Hepatocyte (in vitro differentiated cells): ENCODE measurements at regions not wholly inside any gene's neighbourhood (a gene's known extent, or its start where the extent isn't known, plus 50 kb on each side); places are given as distances from the start of the nearest gene placed in this dataset.

Experiments
- EZH2 ChIP-seq: fragments of 200-600 bp; sonication (generic); IDR thresholded peaks from 2 replicates; pipeline ENCODE4 v1.6.1; 2016; ENCODE audit warnings: antibody characterized with exemption, mild to moderate bottlenecking, borderline replicate concordance
- EZH2phosphoT487 ChIP-seq: fragments of 200-600 bp; sonication (generic); IDR thresholded peaks from one replicate; pipeline ENCODE4 v1.6.1; 2018; ENCODE audit warnings: antibody characterized with exemption, mild to moderate bottlenecking, low read depth, moderate library complexity; ENCODE audit not compliant: unreplicated experiment, severe bottlenecking
- TF ChIP-seq, protein P1 (sequence below): fragments of 200-600 bp; sonication (generic); IDR thresholded peaks from 2 replicates; pipeline ENCODE4 v1.5.1; 2016; ENCODE audit warnings: antibody characterized with exemption, mild to moderate bottlenecking; ENCODE audit not compliant: poor library complexity

- TF ChIP-seq, protein P1, sequence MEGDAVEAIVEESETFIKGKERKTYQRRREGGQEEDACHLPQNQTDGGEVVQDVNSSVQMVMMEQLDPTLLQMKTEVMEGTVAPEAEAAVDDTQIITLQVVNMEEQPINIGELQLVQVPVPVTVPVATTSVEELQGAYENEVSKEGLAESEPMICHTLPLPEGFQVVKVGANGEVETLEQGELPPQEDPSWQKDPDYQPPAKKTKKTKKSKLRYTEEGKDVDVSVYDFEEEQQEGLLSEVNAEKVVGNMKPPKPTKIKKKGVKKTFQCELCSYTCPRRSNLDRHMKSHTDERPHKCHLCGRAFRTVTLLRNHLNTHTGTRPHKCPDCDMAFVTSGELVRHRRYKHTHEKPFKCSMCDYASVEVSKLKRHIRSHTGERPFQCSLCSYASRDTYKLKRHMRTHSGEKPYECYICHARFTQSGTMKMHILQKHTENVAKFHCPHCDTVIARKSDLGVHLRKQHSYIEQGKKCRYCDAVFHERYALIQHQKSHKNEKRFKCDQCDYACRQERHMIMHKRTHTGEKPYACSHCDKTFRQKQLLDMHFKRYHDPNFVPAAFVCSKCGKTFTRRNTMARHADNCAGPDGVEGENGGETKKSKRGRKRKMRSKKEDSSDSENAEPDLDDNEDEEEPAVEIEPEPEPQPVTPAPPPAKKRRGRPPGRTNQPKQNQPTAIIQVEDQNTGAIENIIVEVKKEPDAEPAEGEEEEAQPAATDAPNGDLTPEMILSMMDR = no peak
- TF ChIP-seq EZH2 = no peak
- no peak for TF ChIP-seq EZH2phosphoT487
These were observed 70.6 kb upstream of the ASAP2 start for GRCh38 chr2:9135822-9136558.
